ENCODE measurements at regions not wholly inside any gene's neighbourhood (a gene's known extent, or its start where the extent isn't known, plus 50 kb on each side); places are given as distances from the start of the nearest gene placed in this dataset.
"Not testable (repeated sequence)": the region's sequence is repeated elsewhere in the genome, so short reads cannot be mapped to it uniquely, and the experiment has no call there.

GRCh38 chr10:33487014-33487776 lies 152.7 kb upstream of the NRP1 start:
- no peak for DNase-seq

- no peak for DNase-seq
Measured at GRCh38 chr10:33485276-33485675, 150.8 kb upstream of the NRP1 start.

DNA sequence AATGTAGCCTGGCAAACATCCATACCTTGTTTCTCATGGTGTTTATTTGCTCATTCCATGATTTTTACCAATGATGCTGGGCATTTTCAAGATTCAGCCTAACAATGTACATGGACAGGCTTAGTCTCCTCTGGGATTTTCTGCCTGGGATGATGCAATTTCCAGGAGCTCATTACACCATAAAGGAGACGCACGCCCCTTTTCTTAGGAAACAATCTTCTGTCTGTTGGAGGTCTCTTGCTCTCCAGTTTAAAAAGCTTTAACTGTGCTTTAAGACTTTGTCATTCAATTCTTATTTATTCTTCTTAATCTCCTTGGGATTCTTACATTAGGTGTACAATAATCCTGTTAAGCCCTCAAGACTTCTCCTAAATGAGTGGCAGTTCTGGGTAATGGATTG lies 150.3 kb upstream of the NRP1 start:
- DNase-seq: no peak

- peak; percentile 78 for DNase-seq
Measured at GRCh38 chr10:33483816-33484190, 149.3 kb upstream of the NRP1 start.

DNA sequence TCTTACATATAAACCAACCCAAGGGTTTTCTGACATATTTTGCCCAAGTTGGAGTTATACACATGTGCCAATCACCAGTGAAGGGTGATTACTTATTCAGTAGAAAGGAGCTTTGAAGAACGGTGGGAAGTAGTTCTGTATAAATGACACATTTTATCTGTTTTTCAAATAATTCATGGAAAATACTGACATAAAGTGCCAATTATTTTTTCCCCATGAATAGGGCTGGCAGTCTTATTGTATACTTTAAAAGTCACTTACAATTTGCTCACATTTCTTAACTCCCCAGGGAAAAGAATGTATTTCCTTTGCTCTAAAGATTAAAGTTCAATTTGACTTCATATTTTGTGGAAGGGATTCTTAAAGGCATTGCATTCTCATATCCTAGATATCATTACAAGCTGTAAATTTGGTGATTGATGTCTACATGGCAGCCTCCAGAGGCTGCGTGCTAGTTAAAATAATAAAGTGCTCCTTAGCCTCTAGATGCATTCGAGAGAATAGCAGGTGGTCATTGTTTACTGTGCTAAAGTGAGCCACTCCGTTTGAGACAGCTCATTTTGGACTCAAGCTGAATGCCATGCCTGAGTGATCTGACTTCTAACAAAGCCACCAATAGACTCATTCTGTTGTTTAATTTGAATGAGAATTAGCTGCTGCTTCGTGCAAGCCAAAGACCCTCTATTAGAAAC lies 148.8 kb upstream of the NRP1 start:
- peak; percentile 78 for DNase-seq

DNA sequence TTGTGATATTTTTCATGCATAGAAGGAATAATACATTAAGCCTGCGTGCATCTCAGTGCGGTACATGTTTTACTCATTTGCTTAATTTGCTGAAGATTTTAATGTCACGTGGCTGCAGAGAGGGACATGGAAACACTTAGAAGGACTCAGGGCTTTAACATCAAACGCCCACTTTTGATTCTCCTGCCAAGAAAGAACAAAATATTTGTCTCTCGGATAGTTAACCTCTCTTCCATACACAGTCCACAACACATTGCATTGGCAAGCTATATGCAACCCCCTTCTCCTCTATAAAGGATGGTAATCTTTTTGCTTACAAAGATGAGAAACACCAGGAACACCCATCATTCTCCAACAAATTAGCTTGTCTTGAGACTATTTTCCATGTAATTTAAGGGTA lies 148.0 kb upstream of the NRP1 start:
- DNase-seq: no peak

DNA sequence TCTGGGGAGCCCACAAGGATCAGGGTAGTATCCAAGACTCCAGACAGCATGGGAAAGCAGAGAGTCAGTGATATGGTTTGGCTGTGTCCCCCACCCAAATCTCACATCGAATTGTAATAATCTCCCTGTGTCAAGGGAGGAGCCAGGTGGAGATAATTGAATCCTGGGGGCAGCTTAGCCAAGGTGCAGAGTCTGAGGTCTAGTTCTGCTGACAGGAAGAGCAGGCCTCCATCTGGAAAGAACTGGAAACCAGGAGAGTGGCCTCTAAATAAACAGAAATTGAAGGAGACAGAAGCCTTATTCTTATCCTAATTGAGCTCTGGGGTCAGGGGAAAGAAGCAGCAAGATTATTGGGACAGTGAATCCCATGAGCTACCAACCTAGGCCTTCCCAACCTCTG lies 146.7 kb upstream of the NRP1 start:
- DNase-seq: no peak

DNA sequence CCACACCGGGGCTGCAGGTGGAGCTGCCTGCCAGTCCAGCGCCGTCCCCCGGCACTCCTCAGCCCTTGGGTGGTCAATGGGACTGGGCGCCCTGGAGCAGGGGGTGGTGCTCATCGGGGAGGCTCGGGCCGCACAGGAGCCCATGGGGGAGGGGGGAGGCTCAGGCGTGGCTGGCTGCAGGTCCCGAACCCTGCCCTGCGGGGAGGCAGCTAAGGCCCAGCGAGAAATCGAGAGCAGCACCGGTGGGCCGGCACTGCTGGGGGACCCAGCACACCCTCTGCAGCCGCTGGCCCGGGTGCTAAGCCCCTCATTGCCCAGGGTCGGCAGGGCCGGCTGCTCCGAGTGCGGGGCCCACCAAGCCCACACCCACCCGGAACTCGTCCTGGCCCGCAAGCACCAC lies 145.9 kb upstream of the NRP1 start:
- not testable (repeated sequence) for DNase-seq

DNA sequence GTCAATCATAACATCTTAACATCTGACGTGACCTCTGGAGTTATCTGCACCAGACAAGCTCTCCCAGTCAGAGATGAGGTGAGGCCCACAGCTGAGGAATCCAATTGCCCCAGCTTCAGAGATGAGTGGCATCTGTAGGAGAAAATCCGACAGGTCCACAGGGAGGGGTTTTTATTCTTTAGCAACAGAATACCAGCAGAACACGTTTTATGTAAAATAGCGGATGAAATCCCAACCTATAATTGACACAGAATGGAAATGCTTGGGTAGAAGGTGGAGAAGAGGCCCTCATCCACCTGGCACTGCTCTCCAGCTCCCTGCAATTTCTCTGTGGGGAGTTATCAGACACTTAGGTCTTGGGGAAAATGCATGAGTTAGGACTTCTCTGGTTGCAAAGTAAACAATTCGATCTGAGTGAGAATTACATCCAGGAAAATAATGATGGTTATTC lies 144.2 kb upstream of the NRP1 start:
- DNase-seq: no peak

- DNase-seq: no peak
Measured at GRCh38 chr10:33478089-33478674, 143.7 kb upstream of the NRP1 start.

DNA sequence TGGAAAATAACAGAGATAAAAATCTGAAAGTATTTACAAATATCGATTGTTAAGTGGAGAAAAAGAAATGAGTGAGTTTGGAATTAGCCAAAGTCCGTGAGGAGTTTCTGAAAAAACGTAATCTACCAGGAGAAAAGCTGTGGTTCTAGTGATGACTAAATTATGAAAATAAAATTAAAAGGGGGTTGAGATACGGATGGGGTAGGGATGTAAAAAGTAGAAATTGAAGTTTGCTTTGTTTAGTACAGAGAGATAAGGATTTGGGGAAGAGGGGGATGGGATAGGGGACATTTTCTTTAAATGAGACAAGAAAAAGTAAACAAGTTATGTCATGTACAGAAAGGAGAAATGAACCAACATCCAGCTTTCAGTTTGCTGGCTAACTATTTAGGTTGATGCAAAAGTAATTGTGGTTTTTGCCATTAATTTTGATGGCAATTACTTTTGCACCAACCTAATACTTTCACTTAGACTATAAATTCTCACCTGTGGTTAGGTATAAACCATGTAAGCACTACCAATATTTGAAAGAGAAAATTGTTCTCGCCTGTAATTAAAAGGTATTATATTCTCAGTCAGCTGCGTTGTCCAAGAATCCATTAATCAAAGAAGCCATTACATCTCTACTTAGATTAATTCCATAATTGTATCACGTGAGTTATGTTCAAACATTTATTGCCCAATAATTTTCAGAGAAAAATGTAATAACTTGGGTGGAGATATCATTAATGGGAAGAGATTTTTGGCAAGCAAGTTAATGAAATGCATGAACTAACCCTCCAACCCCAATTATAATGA lies 143.0 kb upstream of the NRP1 start:
- no peak for DNase-seq

DNA sequence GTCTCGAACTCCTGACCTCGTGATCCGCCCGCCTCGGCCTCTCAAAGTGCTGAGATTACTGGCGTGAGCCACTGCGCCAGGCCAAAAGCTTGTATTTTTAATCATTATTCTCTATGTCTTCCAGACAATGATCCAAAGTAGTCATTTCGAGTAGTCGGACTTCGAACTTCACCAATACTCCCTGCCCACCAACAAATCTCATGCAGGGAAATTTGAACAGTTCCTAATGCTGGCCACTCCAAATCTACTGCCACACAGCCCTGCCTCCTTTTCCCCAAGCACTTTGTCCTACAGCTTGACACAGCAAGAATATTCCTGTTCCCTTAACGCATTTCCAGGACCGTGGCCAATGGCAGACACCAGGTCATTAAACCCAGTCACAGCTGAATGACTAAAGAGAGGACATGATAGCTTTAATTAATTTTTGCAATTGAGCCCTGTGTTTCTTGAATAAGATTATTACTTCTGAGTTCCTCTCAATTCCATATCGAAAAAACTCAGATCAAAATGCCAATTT lies 142.3 kb upstream of the NRP1 start:
- DNase-seq: peak; percentile 8

GRCh38 chr10:33473688-33474087 lies 139.2 kb upstream of the NRP1 start:
- no peak for DNase-seq

DNA sequence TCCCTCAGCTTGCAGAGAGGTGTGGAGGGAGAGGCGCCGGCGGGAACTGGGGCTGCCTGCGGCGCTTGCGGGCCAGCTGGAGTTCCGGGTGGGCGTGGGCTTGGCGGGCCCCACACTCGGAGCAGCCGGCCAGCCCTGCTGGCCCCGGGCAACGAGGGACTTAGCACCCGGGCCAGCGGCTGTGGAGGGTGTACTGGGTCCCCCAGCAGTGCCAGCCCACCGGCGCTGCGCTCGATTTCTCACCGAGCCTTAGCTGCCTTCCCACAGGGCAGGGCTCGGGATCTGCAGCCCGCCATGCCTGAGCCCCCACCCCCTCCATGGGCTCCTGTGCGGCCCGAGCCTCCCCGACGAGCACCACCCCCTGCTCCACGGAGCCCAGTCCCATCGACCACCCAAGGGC lies 133.5 kb upstream of the NRP1 start:
- not testable (repeated sequence) for DNase-seq

DNA sequence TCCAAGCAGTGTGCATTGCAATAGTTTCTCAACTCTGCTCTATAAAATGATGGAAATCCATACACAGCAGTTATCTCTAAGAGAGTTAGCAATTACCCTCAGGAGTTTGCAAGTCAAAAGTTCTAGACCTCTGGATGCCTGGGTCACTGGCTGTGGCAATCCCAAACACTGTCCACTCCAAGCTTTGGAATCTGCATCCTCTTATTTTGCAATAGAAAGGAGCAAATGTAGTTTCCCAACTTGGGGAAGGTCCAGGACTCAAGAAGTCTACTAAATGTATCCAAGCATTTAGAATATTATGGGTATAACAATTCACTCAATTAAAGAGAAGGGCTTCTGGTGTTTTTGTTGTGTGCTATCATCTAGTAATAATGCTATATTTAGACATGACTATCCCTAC lies 131.3 kb upstream of the NRP1 start:
- no peak for DNase-seq

DNA sequence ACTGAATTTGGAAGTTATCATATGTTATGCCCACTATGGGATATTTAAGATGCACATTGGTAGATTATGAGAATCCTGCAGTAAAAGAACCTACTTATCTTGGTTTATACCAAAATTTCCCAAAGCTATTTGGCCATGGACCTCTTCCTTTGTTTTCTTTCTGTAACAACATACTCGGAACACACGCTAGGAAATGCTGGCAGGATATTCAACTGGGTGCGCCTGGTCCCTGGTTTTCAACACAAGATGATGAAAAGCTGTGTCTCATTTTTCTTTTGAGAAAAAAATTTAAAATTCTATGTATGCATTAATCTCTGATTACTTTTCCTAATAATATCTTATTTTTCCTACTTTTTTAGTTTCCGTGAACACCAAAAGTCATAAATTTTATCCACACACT lies 128.5 kb upstream of the NRP1 start:
- no peak for DNase-seq

GRCh38 chr10:33461295-33461640 lies 126.8 kb upstream of the NRP1 start:
- no peak for DNase-seq

DNA sequence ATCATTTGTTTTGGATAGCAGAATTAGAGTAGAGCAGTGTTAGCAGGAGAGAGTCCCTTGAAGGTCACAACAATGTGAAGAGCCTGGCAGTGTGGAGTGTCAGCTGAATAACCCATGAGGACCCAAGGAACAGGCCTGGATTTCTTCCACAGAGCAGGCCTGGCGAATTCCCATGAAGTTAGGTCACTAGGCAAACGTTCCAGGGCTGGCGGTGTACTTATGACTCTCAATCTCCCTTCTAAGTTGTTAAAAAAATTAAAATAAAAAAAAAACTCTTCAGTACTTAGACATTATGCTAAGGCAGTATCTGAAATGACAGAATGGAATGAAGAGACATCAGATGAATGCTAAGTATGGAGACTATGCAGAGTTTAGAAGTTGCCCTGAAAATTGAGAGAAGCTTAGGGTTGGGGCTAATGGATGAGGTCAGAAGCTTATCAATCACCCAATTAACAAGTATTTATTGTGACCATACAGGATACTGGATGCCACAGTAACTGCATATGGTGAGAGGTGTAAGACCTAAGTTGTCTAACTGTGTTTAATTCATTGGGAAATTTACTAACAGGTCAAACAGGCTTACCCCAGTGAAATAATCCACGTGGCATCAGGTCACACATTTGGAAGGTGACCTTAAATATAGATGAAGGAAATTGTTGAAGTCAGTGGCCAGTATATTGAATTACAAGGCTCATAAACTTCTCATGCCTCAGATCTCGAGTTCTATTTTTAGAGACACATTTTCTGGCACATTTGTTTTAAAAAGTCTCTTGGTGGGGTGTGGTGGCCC lies 126.2 kb upstream of the NRP1 start:
- DNase-seq: no peak

GRCh38 chr10:33459602-33460001 lies 125.1 kb upstream of the NRP1 start:
- DNase-seq: no peak

GRCh38 chr10:33455029-33455428 lies 120.6 kb upstream of the NRP1 start:
- no peak for DNase-seq

DNA sequence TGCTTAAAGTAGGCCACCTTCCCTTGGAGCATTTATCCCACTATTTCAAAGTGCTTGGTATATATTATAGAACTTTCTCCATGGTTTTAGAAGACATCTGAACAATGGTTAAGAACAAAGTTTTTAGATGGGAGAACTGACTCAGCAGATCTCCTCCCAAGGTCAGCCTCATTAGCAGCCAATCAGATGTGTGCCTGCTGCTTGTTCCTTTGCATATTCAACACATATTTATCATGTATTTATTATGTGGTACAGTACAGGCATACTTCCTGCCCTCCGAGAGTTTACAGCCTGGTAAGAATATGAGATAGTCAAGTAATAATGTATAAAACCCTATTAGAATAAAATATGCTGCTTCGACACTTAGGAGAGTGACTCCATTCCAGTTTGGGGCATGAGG lies 120.1 kb upstream of the NRP1 start:
- no peak for DNase-seq
